HG03139 (cell line): ENCODE measurements at regions not wholly inside any gene's neighbourhood (a gene's known extent, or its start where the extent isn't known, plus 50 kb on each side); places are given as distances from the start of the nearest gene placed in this dataset.
"Not testable (repeated sequence)": the region's sequence is repeated elsewhere in the genome, so short reads cannot be mapped to it uniquely, and the experiment has no call there.

Source experiments
- ATAC-seq: cut with Tn5 transposase; IDR thresholded peaks from one replicate; pipeline ENCODE4 v1.9.1; 2021; ENCODE audit not compliant: unreplicated experiment

DNA sequence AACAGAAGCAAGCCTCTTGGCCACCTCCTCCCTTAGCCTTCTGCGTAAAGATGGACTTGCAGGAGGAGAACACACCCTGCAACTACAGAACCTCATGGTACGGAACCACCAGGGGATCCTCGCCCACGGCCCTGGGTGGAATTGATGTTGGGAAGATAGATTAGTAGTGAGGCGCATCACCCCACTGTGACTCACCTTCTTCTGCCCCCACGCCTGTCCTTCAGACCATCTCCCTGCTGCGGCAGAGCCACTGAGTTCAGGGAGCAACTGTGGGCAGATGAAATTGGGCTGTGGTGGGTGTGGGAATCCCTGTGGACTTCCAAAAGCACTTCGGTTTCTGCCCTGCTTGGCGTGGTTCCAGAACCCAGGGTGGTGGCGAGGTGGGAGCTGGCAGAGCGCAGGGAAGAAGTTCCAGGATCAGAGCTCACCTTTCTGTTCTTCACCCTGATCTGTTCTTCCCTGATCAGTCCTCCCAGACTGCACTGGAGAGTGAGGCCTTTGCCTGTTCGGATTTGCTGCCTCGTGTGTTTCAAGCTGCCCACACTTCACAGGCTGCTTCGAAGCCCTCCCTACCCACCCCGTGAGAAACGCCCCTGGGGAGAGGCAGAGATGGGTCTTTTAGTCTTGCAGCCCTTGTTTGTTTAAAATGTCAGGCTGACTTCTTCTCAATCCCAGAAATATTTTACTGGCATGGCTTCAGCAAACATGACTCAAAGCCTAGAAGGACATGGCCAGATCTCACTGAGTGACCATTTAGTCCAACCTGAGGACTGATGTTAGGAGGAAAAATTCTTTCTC, 92.8 kb upstream of the MLN start:
- no peak for ATAC-seq

DNA sequence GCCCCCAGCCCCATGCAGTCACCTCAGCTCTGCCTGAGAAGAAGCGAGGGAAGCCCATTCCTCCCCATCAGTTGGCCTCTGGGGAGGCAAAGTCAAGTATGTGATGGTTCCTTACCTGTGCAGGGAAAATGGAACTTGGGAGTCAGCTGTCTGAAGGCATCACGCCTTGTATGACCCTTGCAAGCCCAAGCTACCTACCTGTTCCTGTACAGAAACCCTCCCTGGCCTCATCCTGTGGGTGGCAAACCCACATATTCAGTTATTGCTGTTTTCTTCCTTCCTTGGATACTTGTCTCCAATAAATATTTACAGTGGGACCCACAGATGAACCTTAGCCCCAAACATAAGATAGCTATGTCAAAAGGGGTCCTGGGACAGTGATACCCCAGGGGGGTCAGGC, 92.2 kb upstream of the MLN start:
- no peak for ATAC-seq

DNA sequence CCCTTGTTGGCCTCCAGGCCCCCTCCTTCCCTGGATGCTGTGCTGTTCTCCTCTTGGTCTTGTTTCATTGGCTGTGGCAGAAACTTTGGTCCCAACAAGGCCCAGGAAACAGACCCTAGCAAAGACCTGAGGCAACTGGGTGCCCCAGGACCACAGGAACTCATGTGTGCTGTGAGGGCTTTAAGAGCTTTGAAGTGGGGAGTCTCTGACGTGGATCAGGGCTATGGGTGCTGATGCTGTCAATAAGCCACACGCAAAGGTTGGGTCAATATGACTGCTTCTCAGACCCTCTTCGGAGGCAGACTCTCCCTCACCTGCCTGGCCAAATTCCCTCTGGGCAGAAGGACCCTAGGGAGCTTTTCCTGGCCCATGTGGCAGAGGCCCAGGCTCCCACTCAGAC, 91.5 kb upstream of the MLN start:
- ATAC-seq = no peak

DNA sequence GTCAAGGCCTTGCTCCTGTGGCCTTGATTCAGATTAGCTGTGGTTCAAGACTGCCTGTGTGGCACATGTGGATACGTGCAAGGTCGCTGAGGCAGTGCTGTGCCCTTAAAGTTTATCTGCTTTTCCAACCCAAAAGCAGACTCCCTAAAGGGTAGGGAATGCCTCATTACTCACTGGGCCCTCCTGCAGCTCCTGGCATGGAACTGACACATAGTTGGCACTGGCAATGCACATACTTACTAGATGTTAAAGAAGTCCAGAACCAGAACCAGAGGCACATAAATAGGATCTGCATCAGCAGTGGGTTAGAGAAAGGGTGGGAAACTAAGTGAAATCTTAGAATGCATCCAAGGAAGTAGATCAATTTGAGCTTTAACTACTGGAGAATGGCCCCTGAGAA, 90.6 kb upstream of the MLN start:
- ATAC-seq = no peak

DNA sequence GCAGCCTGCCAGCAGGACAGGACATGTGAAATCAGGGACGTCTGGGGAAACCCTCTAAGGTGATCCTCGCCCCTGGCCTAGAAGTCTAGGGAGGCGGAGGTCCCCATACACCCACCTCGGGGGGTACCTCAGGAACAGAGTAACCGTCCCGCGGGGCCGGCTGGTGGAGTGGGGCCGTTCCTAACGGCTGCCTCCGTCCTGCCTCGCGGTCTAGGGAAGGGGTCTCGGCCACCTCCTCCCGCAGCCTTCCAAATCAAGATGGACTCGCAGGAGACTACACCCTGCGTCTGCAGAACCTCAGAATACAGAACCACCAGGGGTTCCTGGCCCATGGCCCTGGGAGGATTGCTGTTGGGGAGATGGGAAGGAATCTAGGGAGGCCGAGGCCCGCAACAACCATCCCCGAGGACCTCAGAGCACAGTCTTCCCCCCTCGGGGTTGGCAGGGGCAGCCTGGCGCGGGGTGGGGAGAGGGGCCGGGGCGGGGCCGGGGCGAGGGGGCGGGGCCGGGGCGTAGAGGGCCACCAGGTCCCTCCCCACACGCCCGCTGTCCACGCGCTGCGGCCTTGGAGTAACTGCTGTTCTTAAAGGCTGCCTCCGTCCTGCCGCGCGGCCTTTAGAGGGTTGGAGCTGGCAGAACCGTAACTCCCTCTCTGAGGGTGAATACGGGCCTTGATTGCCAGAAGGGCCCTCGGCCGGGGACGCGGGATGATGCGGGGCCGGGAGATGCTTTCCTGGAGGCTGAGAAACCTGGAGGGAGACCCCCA, 89.0 kb upstream of the MLN start:
- no peak for ATAC-seq

DNA sequence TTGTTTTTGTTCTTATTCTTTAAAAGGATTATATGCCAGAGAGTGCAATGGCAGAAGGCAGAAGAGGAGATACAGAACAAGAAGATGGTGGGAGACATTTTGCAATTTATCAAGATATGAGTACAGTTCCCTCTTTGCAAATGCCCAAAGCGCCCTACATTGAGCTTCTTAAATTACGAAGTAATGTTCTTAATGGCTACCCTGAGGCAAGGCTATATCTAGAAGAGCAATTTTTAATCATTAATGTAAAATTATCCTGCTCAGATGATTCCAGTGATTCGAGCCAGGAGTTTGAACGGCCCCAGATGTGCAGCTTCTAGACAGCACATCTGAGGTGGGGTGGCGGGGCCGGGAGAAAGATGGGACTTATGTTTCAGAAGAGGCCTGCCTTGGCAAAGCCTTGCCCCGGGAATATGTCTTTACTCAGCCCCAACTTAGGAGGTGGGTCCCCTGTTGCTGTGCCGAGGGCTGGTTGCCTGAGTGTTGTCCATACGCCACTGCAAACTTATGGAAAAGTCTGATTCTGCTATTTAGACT, 84.9 kb upstream of the MLN start:
- no peak for ATAC-seq

GRCh38 chr6:33888183-33888582, 84.4 kb upstream of the MLN start:
- no peak for ATAC-seq

- no peak for ATAC-seq
These were observed 82.9 kb upstream of the MLN start for GRCh38 chr6:33886673-33887144.

- ATAC-seq = no peak
These were observed 81.6 kb upstream of the MLN start for GRCh38 chr6:33885132-33886057.

DNA sequence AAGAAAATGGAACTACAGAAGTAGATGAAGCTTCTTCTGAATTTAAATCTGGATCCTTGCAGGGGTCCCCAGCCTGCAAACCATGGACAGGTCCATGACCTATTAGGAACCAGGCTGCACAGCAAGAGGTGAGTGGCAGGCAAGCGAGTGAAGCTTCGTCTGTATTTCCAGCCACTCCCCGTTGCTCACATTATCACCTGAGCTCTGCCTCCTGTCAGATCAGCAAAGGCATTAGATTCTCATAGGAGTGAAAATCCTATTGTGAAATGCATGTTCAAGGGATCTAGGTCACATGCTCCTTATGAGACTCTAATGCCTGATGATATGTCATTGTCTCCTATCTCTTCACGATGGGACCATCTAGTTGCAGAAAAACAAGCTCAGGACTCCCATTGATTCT, 79.8 kb upstream of the MLN start:
- not testable (repeated sequence) for ATAC-seq

DNA sequence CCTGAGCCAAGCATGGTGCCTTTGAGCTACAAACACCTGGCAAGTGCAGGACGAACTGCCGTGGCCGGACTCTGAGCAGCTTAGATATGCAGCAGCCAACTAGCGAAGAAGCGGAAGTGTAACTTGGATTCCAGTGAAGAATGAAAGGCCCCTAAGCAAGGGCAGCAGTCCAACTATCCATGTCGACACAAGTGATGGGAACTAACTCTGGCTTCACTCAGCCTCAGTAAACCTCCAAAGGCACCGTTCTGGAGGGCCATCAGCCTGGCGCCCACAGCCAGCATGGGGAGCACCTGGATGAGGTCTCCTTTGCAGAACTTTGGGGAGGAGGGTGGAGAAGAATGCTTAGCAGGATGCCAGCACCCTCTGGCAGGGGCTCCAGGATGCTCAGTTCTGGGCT, 78.4 kb upstream of the MLN start:
- no peak for ATAC-seq

GRCh38 chr6:33880766-33881165, 77.0 kb upstream of the MLN start:
- no peak for ATAC-seq

DNA sequence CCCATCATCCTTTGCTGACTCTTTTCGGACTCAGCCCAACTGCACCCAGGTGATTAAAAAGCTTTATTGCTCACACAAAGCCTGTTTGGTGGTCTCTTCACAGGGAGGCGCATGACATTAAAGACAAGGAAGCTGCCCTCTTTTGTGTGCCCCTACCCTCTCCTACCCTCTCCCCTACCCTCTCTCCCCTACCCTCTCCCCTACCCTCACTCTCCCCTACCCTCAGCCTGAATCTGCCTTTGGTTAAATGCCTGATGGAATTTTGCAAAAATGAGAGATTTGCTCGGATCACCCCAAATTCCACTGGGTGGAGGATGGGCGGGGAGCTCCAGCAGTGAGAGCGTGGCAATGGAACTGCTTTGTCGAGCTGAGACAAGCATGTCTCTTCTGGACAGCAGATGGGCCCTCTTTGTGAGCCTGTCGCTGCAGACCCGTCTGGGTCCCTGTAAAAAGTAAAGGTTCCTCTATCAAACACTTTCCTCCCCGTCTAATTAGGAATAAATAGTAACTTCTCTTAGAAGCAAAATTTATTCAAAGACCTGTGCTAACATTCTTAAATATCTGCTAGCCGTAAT, 76.4 kb upstream of the MLN start:
- ATAC-seq = no peak

DNA sequence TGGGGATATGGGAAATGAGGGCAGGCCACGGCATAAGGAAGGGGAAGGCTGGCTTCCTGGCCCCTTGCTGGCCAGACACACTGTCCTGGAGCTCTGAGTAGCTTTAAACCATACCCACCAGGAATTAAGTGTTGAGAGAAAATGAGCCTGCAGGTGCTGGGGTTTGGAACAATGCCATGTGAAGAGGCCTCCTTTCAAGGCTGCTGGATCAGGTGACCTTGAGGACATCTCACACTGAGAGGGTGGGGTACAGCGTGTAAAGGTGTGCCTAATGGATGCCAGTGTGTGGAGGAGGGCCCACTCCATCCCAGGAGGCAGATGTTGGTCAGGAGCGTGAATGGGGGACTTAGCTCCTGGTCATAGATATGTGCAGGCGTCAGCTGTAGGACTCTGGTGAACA, 74.8 kb upstream of the MLN start:
- ATAC-seq = no peak

DNA sequence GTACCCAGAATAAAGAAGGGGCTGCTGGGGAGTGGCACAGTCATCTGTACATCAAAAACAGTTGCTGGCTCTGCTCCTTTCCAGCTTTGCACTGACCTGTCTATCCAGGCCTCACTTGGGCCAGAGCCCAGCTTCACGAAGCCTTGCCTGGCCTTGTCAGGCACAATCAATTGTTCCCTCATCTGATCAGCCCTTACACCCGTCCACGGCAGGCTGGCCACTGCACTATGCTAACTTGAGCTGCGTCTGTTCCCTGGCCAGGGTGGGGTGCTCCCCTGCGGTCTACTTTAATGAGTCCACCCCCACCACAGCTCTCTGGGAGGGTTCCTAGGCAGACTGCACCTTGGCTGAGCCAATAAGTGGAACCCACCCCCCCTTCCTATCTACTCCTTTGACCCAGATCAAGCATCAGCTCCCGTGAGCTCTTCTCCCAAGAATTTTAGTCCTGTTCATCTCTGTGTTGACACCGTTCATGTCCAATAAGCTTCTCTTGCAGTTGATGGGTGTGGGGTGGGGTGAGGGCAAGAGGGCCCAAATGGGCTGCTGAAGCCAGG, 74.3 kb upstream of the MLN start:
- no peak for ATAC-seq

- ATAC-seq = no peak
These were observed 71.9 kb upstream of the MLN start for GRCh38 chr6:33875696-33876095.

DNA sequence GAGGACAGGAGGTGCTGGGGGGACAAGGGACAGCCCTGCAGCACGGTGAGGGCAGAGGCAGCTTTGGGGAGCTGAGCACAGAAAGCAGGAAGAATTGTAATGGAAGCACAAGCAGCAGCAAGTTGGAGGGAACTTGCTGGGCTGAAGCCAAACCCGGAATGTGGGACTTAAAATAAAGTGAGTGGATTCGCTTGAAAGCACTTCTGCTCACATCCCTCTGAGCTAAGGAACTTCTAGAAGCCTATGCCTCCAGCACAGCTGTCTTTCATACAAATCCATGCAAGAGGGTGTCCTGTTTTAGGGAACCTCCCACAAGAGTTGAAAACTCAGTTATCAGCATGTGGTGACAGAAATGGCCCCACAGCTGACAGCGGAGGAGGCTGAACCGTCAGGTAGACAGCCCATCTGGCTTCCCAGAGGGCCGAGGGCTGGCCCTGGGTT, 71.4 kb upstream of the MLN start:
- ATAC-seq = no peak

DNA sequence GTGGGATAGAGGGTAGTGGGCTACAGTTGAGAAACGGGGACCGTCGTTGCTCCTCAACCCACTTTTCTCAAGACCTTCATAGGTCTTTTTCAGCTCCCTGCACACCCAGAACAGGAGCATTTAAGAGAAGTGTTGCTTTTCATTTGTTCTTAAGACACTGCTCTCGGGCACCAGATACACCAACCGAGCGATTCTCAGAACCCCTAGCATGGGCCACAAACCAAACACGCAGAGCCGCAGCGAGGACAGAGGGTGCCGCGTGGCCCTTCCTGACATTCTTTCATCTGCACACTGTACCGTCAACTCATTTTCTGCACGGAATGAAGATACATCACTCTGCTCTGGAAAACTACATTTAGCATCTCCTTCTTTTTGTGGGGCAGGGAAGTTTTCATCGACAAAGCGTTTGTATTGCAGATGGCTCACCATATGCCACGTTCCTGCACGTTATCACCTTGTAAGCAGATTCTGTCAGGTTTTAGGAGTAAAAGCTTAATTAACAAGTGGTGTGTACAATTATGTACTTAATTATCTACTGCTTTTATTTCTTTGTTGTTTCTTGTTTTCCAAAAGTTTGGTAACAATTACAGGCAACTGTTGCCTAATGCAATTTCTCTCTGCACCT, 70.4 kb upstream of the MLN start:
- ATAC-seq = no peak

DNA sequence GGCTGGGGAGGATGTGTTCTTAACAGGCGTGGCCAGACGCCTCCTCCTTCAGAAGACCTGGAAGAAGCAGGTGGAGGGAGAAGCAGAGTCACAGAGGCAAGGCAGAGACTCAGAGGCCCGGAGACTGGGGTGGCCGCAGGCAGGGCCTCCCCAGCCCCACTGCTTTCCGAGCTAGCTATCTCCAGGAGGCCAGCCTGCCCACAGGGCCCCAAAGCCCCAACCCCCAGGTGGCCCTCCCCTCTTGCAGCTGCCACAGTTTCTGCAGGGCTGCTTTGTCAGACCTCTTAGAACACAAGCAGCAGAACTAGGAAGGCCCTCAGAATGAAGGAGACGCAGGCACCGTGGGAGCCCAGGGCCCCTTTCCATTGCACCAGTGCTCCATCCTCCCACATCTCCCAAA, 69.0 kb upstream of the MLN start:
- ATAC-seq = no peak
